ENCODE measurements at regions not wholly inside any gene's neighbourhood (a gene's known extent, or its start where the extent isn't known, plus 50 kb on each side); places are given as distances from the start of the nearest gene placed in this dataset.

DNA sequence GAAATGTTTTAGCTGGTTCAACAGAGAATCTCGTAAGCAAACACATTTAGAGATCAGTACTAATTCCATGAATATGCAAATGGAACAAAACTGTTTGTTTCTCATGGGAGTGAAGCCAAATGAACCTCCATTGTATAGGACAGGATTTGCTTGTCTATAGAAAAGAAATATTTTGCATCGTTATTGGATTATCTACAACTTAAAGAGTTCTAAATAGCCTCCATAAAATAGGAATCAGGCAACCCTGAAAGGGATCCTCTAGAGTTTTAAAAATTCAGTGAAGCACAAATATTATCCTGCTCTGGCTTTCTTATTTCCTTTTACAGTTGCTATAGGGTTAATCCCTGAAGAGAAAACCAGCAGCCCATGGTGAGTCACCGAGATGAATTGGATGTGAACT is 378.4 kb upstream of the NRXN1 start:
- no peak for DNase-seq (ENCODE audit: low read depth in 2 of 2)

DNA sequence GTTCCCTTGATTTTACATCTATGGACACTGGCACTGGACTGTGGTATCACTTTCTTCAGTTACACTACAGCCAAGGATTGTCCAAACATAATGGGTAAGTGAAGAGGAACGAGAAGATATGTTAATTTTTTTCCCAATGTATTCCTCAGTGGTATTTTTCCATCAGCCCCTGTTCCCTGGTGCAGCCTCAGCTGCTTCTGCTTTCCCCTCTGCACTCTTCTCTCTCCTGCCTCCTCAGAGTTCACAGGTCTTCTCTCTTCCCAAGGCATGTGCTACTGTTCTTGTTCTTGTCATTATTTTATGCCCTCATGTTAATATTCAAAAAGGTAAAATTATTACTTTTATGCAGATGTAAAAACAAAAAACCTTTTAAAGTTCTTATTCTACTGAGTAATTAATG is 378.0 kb upstream of the NRXN1 start:
- DNase-seq (ENCODE audit: low read depth in 2 of 2) = no peak

DNA sequence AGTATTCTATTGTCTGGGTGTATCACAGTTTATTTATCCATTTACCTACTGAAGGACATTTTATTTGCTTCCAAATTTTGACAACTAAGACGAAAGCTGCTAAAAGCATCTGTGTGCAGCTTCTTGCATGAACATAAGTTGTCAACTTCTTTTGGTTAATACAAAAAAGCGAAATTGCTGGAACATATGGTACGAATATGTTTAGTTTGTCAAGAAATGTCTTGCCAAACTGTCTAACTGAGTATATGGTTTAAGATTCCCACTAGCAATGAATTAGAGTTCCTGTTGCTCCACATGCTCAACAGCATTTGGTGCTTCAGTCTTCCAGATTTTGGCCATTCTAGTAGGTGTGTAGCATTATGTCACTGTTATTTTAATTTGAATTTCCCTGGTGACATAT is 372.3 kb upstream of the NRXN1 start:
- no peak for DNase-seq (ENCODE audit: low read depth in 2 of 2)

DNA sequence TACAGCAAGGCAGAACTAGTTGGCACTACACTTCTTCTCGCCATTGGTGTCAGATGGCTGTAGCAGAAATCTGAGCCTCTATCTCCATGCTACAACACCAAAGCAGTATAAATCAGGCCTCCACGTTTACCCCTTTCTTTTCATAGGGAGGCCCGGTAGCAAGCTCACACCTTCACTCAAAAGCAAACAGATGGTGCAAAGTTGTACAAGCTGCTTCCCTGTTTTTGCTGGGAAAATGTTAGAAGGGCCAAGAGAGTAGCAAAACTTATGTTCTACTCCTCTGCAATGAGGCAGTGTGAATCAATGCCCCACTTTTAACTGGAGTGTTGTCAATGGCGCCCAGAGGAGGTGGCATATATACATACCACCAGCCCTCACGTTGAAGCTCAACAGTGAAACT is 369.6 kb upstream of the NRXN1 start:
- DNase-seq (ENCODE audit: low read depth in 2 of 2) = no peak

DNA sequence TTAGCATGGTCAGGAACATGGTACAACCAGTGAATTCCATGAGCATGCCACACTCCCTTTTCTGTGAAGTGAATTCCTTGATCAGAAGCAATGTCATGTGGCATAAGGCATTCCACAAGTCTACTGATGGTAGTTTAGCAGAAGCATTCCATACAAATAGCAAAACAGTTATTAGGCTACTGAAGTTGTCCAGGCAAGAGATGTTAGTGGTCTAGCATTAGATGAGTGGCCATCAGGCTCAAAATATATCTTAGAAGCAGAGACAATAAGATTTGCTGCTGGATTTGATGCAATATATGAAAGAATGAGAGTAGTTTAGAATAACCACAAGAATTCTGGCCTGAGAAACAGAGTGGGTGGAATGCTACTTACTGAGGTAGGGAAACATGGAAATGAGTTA is 355.3 kb upstream of the NRXN1 start:
- DNase-seq (ENCODE audit: low read depth in 2 of 2) = no peak

DNA sequence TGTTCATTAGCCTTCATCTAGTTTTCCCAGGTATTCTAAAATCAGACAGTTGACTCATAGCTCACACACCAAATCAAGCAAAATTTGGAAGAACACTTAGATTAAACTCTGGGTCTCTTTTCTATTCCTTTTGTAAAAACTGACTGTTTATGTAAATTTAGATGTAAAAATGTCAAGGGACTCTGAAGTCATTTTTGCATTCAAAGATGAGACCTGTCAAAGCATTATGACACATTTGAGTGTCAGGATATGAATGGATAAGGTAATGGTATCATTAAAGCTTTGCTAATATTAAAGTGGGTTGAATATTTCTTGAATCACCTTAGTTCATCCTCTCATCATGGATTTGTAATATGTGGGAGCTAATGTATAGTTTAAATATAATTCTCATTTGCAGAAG is 348.1 kb upstream of the NRXN1 start:
- DNase-seq (ENCODE audit: low read depth in 2 of 2) = no peak

DNA sequence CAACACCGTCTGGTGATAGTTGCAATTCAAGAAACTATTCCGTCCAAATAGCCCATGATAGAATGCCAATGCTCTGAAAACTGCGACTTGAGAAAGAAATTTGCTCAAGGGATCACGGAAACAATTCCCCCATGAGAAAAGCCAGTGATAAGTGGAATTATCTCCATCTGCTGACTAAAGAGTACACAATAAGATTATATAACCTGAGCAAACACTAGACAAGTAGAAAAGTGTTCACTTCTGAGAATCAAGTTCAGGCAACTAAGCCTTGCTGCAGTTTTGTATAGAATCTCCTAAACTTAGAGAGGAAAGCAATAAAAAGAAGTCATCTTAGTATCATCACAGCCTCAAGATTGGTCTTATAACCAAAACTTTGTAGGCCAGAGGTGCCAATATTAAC is 336.3 kb upstream of the NRXN1 start:
- DNase-seq (ENCODE audit: low read depth in 2 of 2) = no peak

DNA sequence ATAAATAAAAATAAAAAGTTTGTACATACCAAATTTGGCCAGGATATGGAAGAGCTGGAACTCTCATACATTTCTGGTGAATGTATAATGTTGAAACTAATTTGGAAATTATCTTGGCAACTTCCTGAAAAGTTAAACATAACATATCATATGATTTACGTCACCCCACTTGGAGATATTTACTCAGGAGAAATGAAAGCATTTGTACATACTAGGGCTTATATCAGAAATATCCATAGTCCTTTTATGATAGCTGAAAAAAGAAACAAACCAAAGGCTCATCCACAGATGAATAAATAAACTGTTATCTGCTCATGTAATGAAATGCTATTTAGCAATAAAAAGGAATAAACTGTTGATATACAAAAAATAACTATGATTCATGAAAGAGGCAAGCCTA is 318.2 kb upstream of the NRXN1 start:
- DNase-seq (ENCODE audit: low read depth in 2 of 2) = peak in 1 of 2 donors; percentile 22

DNA sequence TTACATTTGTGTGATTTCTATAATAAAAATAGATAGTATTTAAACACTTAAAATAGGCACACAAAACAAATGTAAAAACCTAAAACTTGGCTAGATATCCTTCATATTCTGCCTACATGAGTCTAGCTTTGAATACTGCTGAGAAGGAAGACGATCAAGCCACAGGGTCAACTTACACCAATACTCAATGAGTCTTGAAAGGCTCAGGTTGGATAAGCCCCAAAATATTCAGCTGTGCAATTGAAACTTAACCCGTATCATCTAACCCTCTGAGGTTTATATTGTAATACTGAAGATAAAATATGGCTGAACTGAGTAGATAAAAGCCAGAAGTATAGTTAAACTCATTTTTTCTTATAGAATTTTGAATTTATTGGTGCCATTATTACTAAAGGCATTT is 313.0 kb upstream of the NRXN1 start:
- no peak for DNase-seq (ENCODE audit: low read depth in 2 of 2)

DNA sequence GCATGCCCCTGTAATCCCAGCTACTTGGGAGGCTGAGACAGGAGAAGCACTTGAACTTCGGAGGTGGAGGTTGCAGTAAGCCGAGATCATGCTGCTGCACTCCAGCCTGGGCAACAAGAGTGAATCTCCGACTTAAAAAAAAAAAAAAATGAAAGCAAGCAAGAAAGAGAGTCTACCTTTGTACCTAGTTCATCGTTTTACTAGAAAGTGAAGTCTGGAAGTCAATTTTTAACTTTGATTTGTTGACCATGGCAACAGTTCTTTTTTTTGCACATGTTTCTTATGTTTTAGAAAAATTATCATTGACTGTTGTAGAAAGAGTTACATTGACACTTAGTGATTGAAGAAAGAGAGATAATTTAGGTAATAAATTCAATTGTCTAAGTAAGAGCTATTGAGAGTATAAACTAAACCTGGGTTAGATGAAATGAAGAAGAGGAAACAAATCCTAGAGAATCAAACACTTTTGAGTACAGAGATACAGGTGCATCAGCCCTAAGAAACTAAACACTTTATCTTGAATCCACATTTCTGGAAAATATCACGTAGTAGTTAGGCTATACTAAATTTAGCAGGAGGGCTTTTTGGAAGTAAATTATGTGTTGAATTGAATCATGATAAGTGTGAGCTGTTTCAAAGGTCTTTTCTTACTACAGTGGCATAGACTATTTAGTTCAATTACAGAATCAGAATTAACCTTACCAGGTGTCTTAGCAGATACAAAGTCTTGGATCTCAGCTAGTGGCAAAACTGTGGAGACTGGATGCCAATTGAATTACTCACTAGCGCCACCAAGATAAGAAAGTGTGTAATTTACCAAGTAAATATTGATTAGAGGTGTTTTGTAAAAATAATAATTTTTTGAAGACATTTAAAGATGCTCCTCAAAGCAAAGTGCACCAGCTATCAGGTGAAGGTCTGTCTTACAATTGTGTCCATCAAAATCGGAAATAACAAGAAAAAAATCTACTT is 303.4 kb upstream of the NRXN1 start:
- no peak for DNase-seq (ENCODE audit: low read depth in 2 of 2)

DNA sequence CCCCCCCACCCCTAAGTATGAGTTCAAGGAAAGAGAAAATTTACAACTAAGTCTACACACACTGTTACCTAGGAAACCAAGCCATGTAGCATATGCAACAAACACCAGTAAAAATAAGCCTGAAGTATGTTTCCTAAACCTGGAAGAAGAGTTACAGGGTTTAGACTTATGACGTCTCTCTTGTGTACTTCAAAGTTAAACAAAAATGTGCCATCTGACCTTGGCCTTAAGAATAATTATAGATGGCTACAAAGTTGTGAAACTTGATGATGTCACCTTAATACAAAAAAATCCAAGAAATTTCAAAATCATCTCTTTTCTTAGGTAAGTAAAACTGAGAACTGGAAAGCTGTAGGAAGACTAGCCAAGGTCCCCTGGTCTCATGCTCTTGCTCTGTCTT is 297.6 kb upstream of the NRXN1 start:
- no peak for DNase-seq (ENCODE audit: low read depth in 2 of 2)

DNA sequence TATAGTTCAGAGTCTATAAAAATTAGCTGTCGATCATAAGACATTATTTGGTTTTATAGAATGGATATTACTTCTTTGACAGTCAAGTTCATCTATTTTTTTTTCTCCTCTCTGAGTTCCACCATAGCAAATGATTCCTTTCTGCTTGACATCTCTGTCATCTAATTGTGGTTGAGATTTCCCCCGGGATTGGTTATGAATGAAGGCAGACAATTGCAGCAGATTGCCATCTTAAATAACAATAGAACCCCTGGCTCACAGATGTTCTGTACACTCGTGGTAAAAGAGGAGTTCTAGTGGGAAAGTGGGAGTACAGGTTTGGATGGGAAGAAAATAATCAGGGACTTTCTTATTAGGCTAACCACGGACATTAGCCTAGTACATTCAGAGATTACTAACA is 292.1 kb upstream of the NRXN1 start:
- no peak for DNase-seq (ENCODE audit: low read depth in 2 of 2)

DNA sequence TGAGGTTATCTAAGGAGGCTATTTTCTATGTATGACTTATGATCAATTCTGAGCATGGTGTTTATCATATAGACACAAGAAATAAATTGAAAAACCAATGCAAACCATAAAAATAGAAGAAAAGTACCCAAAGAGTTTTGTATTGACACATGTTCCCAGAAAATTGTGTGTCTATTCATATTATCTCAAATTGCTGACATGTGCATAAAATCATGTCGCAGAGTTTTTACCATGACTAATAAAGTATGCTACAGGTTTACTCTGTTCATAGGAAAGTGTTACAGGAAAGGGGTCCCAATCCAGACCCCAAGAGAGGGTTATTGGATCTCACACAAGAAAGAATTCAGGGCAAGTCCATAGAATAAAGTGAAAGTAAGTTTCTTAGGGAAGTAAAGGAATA is 290.7 kb upstream of the NRXN1 start:
- no peak for DNase-seq (ENCODE audit: low read depth in 2 of 2)

DNA sequence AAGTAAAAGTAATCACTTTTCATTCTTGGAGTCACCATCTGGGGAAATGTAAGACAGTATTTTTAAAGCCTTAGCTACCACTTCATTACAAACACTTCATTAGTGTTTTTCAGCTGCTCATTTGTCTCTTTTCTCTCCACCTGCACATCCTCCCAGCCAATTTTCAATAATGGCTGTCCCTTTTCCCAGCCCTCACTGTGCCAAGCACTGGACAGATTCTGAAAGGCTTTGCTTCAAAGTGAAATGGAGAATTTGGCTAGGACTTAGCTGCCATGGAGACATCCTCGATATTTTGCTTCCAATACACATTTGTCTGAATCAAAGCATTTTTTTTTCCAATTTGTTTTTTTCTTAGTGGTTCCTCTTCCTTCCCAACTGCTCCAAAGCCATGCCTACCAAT is 272.4 kb upstream of the NRXN1 start:
- DNase-seq (ENCODE audit: low read depth in 2 of 2) = no peak

DNA sequence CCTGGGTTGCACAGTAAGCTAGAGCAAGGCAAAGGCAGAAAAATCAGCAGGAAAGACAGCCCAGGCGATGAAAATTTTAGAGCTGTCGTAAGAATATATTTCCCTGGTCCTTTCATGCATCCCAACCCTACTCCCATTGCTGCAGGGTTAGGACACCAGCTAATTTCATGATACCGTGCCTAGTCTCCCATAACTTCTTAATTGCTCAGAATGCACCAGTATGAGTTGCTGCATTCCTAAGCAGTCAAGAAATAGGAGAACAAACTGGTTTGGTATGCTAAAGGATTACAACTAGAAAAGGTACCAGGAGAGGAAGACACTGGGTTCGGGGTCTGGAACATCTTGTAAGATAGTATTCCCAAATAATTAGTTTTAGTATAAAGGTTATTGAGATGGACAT is 269.4 kb upstream of the NRXN1 start:
- no peak for DNase-seq (ENCODE audit: low read depth in 2 of 2)

DNA sequence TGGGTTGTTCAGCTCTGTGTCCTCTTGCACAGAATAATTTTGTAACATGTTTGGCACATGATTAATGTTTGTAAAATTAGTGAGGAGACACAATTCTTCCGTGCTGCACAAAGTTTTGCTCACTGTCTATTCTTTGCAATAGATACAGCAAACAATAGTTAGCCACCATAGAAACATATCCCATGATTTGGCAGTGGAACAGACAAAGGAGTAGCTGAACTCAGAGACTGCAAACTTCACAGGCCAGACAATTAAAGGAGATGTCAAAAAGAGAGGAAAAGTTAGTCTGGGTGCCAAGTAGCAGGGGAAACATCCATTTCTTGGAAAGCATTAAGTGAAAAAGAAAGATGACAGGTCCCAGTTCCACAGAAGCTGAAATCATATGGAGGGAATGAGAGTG is 267.4 kb upstream of the NRXN1 start:
- DNase-seq (ENCODE audit: low read depth in 2 of 2) = no peak

DNA sequence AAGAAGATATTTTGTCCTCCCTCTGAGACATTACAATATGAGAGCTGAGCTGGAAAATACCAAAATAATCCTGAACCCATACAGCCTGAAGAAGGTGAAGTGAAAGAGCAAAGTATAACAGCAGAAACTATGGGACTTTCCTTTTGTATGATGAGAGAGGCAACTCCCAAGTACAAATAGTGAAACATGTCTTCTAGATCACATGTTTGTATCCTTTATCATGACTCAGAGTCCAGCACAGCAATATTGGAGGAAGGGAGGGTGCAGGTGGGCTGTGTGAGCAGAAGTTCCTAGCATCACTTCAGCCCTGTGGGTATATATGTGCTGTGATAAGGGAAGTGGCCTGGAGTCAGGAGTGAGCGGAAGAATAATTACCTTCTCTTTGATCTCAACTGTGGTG is 265.6 kb upstream of the NRXN1 start:
- DNase-seq (ENCODE audit: low read depth in 2 of 2) = no peak

DNA sequence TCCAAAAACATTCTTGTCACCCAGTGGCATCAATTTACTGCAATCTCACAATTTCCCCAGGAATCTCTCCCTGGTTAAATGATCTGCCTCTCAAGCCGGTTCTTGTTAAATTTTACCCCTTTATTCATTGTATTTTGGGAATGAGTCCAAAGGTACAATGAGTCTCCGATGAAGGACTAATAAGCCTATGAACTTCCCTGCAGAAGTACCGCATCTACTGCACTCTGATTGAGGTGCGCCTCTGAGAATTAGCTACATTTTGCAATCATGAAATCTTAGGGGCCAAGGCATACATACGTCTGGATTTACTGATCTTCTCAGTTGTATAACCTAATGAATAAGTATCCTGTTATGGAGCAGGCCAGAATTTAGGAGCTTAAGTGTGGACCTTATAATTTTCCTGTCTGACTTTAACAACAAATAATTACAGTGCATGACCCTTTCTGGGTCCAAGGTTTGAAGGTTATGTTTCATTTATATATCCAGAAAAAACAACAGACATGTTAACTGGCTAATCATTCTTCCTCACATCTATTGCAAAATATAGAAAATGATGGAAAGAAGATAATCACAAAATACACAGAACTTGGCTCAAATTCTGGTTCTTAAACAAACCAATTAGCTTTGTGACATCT is 261.8 kb upstream of the NRXN1 start:
- DNase-seq (ENCODE audit: low read depth in 2 of 2) = no peak

DNA sequence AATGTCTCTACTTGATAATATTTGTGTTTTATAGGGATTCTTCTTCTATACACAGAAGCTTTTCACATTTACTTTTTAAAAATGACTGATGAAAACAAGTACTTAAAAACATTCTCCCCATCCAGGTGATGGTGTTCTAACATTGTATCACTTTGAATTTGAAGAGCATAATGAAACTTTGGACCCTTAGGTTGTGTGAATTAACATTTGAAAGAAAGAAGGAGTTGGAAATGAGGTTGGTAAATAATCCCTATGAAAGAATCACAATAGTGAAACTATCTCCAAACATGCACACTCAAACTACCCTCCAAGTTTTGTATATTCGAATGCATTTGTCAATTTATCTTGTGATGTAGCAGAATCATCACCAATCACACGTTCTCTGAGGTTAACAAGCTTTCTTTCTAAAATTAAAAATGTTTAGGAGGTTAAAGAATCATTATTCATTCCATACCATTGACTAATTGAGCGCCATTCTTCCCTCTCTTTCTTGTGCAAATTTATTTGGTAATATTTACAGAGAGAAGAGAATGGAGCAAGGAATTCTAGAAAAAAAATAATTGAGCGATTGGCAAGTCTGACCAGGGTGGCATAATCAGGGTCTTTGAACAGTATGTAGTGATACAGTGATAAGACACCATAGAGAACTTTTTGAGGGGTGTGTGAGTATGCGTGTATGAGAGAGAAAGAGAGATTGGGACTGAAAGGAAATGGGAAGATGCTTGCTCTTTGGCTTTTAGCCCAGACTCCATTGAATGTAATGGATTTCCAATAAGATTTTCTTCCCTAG is 260.0 kb upstream of the NRXN1 start:
- DNase-seq (ENCODE audit: low read depth in 2 of 2) = no peak

DNA sequence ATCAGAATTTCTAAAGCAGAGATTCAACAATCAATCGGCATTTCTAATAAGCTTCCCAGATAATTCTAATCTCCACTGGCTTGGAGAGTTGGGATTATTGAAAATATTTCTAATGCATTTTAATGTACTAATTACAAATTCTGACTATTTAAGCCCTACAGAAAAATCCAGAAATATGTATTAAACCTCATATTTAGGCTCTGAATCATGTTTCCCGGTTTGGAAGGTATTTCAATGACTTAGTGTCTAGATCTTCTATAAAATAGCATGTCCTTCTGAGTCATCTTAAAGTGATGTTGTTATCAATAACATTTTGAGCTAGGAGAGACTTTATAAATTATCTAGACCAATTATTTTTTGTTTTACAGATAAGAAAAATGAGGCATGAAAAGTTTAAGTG is 258.8 kb upstream of the NRXN1 start:
- peak in 1 of 2 donors; percentile 1 for DNase-seq (ENCODE audit: low read depth in 2 of 2)

DNA sequence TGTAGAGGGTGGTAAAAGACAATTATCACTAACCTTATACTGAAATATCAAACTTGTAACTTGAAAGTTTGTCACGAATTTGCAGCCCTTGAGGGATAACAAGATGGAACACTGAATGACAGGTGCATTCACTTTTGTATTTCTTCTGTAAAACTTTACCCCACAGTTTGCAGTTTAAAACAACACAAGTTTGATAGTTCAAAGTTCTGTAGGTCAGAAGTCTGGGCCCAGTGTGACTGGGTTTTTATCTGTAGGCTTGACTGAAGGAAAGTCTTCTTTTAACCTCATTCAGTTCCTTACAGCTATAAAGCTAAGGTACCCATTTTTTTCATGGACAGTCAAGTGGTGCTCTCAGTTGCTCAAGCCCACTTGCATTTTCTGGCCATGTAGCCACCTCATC is 257.1 kb upstream of the NRXN1 start:
- no peak for DNase-seq (ENCODE audit: low read depth in 2 of 2)

DNA sequence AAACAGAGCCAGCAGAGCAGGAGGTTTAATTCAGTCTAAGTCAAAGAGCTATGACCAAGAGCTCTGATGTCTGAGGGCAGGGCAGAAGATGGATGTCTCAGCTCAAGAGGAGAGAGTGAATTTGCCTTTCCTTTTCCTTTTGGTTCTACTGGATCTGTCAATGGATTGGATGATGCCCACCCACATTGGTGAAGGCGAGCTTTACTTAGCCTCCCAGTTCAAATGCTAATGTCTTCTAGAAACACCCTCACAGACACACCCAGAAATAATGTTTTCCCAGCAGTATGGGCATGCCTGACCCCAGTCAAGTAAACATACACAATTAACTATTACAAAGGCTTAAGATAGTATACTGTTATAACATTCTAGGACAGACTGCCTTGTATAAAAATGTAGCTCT is 236.3 kb upstream of the NRXN1 start:
- no peak for DNase-seq (ENCODE audit: low read depth in 2 of 2)

All from dermis microvascular lymphatic vessel endothelial cell (primary cell).